ENCODE measurements at regions not wholly inside any gene's neighbourhood (a gene's known extent, or its start where the extent isn't known, plus 50 kb on each side); places are given as distances from the start of the nearest gene placed in this dataset.

DNA sequence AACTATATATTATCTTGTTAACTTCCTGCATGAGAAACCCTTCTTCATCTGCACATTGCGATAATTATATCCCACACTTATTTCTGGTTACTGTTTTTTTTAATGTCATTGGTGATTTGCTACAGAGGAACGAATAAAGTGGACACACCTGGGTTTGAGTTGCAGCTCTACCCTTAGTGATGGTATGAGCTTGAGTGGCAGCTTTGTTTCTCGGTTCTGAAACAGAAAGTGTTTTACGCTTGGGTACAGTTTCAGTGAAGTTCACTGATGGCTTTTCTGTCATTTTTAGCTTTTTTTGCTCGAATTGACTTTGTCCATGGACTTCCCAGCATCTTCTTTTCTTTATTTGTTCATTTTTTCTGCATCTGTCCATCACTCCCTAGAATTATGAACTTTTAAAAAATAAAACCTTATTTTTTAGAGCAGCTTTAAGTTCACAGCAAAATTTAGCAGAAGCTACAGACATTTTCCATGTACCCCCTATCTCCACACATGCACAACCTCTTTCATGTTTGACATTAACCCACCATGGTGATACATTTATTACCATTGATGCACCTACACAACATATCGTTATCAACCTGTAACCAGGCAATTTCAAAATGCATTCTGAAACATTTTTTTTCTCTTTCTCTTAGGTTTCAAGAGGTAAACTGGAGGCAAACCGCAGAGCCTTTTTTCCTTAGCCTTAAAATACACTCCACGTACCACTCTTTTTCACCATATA lies 1041.6 kb upstream of the PRKX start:
- Histone ChIP-seq H3K27ac (ENCODE audit: low read depth in 1 of 2, low read length in 2 of 2) (no peak overlapping the region), H3K9me3 (ENCODE audit: control insufficient read depth, low read length) (no peaks in the 10 kb centered on the region), H3K4me3 (ENCODE audit: low read length in 2 of 2) (no peak overlapping the region), H3K27me3 (ENCODE audit: control insufficient read depth in 1 of 2, insufficient read depth in 2 of 2, low read length in 1 of 2) (no peaks in the 10 kb centered on the region), H3K4me1 (ENCODE audit: control insufficient read depth in 1 of 2, insufficient read depth in 2 of 2, low read length in 2 of 2) (no peaks in the 10 kb centered on the region), H3K36me3 (ENCODE audit: control insufficient read depth in 1 of 2, insufficient read depth in 2 of 2, low read length in 1 of 2) (no peaks in the 10 kb centered on the region)
- ATAC-seq (ENCODE audit: low FRiP score) (no peak), DNase-seq (no peak)
- intact Hi-C loops (cut with DNase I) = no loop called here
- WGBS, 2 donors = 74 to 75% methylated on average over 8 of the region's 8 CpGs

DNA sequence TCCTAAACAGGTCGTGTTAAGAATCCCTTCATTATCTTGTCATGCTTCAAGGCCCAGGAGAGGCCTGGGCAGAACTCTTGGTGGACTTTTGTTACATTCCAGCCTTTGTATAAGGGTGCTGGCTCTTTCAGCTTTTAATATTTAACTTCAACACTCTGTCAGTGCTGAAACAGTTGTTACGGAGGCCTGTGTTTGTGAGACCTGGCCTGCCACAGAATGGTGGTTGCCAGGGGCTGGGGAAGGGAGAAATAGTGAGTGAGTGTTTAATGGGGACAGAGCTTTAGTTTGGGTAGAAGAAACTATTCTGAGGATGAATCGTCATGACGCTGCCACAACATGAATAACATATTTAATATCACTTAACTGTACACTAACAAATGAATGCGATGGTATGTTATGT lies 1027.6 kb upstream of the PRKX start:
- no peaks in the 10 kb centered on the region for H3K9me3 ChIP-seq (ENCODE audit: control insufficient read depth, low read length)
- no peak overlapping the region for H3K27ac ChIP-seq (ENCODE audit: low read depth in 1 of 2, low read length in 2 of 2)
- WGBS, 2 donors = 72 to 73% methylated on average over 5 of the region's 5 CpGs
- no peaks in the 10 kb centered on the region for H3K36me3 ChIP-seq (ENCODE audit: control insufficient read depth in 1 of 2, insufficient read depth in 2 of 2, low read length in 1 of 2)
- H3K4me1 ChIP-seq (ENCODE audit: control insufficient read depth in 1 of 2, insufficient read depth in 2 of 2, low read length in 2 of 2) = no peaks in the 10 kb centered on the region
- no peaks in the 10 kb centered on the region for H3K27me3 ChIP-seq (ENCODE audit: control insufficient read depth in 1 of 2, insufficient read depth in 2 of 2, low read length in 1 of 2)
- ATAC-seq (ENCODE audit: low FRiP score) (no peak), DNase-seq (no peak)
- no peak overlapping the region for H3K4me3 ChIP-seq (ENCODE audit: low read length in 2 of 2)
- intact Hi-C loops (cut with DNase I) = no loop called here

DNA sequence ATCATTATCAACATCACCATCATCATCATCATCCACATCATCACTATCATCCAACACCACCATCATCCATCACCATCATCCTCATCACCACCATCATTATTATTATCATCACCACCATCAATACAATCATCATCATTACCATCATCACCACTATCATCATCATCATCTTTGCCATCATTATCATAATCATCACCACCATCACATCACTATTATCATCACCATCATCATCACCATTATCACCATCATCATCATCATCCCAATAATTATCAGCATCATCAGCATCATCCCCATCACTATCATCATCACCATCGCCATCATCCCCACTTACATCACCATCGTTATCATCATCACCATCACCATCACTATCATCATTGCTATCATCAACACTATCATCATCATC lies 1021.9 kb upstream of the PRKX start:
- no peak overlapping the region for H3K27ac ChIP-seq (ENCODE audit: low read depth in 1 of 2, low read length in 2 of 2)
- ATAC-seq (ENCODE audit: low FRiP score) (no peak), DNase-seq (no peak)
- no peak overlapping the region for H3K4me3 ChIP-seq (ENCODE audit: low read length in 2 of 2)
- H3K4me1 ChIP-seq (ENCODE audit: control insufficient read depth in 1 of 2, insufficient read depth in 2 of 2, low read length in 2 of 2) = no peaks in the 10 kb centered on the region
- no peaks in the 10 kb centered on the region for H3K36me3 ChIP-seq (ENCODE audit: control insufficient read depth in 1 of 2, insufficient read depth in 2 of 2, low read length in 1 of 2)
- no peaks in the 10 kb centered on the region for H3K27me3 ChIP-seq (ENCODE audit: control insufficient read depth in 1 of 2, insufficient read depth in 2 of 2, low read length in 1 of 2)
- whole genome bisulfite sequencing, 2 donors = 93 to 96% methylated on average over 2 of the region's 2 CpGs
- intact Hi-C loops (cut with DNase I) = no loop called here
- H3K9me3 ChIP-seq (ENCODE audit: control insufficient read depth, low read length) = no peaks in the 10 kb centered on the region

DNA sequence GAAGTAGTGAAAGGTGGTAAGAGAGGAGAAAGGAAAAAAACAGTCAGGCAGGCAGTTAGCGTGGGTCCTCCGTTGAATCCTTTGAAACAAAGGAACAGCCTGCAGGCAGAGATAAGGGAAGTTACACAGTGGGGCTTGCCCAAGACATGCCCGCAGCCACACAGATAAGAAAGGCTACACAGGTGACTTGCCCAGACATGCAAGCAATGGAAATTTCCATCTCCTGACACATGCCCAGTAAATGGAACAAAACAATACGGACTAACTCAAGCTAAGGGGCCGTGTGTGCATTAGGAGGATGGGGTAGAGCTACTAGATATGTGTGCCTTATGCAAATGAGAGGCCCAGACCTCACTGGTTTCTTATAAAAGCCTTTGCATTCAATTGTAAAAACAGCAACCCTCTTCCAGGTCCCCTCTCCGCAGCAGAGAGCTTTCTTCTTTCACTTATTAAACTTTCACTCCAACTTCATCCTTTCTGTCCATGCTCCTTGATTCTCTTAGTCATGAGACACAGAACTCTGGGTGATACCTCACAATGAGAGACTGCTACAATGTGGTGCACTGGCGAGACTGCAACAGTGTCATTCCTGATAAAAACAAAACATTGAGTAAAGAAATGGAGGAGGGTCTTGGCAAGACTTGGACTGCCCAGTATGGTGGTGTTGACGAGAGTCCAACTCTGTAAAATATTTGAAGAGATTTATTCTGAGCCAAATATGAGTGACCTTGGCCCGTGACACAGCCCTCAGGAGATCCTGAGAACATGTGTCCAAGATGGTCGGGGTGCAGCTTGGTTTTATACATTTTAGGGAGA lies 997.4 kb upstream of the PRKX start:
- WGBS, 2 donors = 63 to 71% methylated on average over 10 of the region's 10 CpGs
- intact Hi-C loops (cut with DNase I) = no loop called here
- Histone ChIP-seq H3K27me3 (ENCODE audit: control insufficient read depth in 1 of 2, insufficient read depth in 2 of 2, low read length in 1 of 2) (no peaks in the 10 kb centered on the region), H3K4me1 (ENCODE audit: control insufficient read depth in 1 of 2, insufficient read depth in 2 of 2, low read length in 2 of 2) (no peaks in the 10 kb centered on the region), H3K9me3 (ENCODE audit: control insufficient read depth, low read length) (no peaks in the 10 kb centered on the region), H3K27ac (ENCODE audit: low read depth in 1 of 2, low read length in 2 of 2) (no peak overlapping the region), H3K4me3 (ENCODE audit: low read length in 2 of 2) (no peak overlapping the region), H3K36me3 (ENCODE audit: control insufficient read depth in 1 of 2, insufficient read depth in 2 of 2, low read length in 1 of 2) (no peaks in the 10 kb centered on the region)
- no peak for DNase-seq
- ATAC-seq (ENCODE audit: low FRiP score) = no peak

DNA sequence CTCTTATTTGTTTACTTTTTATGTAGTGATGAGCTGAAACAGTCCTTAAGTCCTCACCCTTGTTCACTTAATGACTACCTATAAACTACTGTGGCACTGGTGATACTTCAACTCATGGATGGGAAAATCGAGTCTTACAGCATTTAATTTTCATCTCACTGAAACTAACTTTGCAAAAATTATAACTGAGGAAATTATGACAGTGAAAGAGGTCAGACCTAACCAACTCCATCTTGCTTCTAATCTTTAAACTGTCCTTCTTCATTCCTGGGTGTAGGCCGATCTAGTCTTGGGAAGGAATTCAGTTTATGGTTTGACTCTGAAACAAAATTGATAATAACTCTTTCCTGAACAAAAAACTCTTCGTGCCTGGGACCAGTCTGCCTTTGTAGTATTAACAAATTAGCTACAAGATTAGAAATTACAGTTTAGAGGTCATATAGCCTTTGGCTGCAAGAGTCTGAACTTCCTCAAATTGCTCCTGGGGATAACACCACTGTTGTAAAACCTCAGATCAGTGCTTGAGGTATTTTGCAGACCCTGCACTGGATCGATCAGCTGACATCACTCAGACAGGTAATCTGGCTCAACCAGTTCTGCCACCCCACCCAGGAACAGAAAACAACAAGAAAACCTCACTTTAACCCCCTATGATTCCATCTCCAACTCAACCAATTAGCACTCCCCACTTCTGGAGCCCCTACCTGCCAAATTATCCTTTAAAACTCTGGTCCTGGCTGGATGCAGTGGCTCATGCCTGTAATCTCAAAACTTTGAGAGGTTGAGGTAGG lies 995.7 kb upstream of the PRKX start:
- ATAC-seq (ENCODE audit: low FRiP score) = no peak
- intact Hi-C loops (cut with DNase I) = no loop called here

DNA sequence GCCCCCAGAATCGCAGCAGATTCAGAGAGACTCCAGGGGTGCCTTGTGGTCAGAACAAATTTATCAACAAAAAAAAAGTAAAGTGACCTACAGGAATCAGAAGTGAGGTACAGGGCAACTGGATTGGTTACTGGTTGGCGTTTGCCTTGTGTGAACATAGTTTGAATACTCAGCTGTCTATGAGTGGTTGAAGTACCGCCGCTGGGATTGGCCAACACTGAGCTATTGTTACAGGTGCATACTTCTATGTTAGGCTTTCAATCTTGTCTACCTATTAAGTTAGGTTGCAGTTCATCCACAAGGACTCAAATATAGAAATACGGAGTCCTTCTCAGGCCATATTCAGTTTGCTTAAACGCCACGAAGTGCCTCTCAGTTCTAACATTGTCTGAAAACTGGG lies 993.5 kb upstream of the PRKX start:
- 89 to 90% methylated on average over 7 of the region's 7 CpGs for WGBS, 2 donors
- H3K4me1 ChIP-seq (ENCODE audit: control insufficient read depth in 1 of 2, insufficient read depth in 2 of 2, low read length in 2 of 2) = no peaks in the 10 kb centered on the region
- H3K27ac ChIP-seq (ENCODE audit: low read depth in 1 of 2, low read length in 2 of 2) = no peak overlapping the region
- intact Hi-C loops (cut with DNase I) = no loop called here
- ATAC-seq (ENCODE audit: low FRiP score) (no peak), DNase-seq (no peak)
- H3K36me3 ChIP-seq (ENCODE audit: control insufficient read depth in 1 of 2, insufficient read depth in 2 of 2, low read length in 1 of 2) = no peaks in the 10 kb centered on the region
- H3K4me3 ChIP-seq (ENCODE audit: low read length in 2 of 2) = no peak overlapping the region
- H3K27me3 ChIP-seq (ENCODE audit: control insufficient read depth in 1 of 2, insufficient read depth in 2 of 2, low read length in 1 of 2) = no peaks in the 10 kb centered on the region
- no peaks in the 10 kb centered on the region for H3K9me3 ChIP-seq (ENCODE audit: control insufficient read depth, low read length)

More for the DNA sequence above, 995.7 kb upstream of the PRKX start:
- no peak overlapping the region for H3K27ac ChIP-seq (ENCODE audit: low read depth in 1 of 2, low read length in 2 of 2)
- no peaks in the 10 kb centered on the region for H3K4me1 ChIP-seq (ENCODE audit: control insufficient read depth in 1 of 2, insufficient read depth in 2 of 2, low read length in 2 of 2)
- no peaks in the 10 kb centered on the region for H3K27me3 ChIP-seq (ENCODE audit: control insufficient read depth in 1 of 2, insufficient read depth in 2 of 2, low read length in 1 of 2)
- no peaks in the 10 kb centered on the region for H3K36me3 ChIP-seq (ENCODE audit: control insufficient read depth in 1 of 2, insufficient read depth in 2 of 2, low read length in 1 of 2)
- DNase-seq = no peak
- H3K9me3 ChIP-seq (ENCODE audit: control insufficient read depth, low read length) = no peaks in the 10 kb centered on the region
- H3K4me3 ChIP-seq (ENCODE audit: low read length in 2 of 2) = no peak overlapping the region
- WGBS, 2 donors = 66 to 84% methylated on average over 4 of the region's 4 CpGs

DNA sequence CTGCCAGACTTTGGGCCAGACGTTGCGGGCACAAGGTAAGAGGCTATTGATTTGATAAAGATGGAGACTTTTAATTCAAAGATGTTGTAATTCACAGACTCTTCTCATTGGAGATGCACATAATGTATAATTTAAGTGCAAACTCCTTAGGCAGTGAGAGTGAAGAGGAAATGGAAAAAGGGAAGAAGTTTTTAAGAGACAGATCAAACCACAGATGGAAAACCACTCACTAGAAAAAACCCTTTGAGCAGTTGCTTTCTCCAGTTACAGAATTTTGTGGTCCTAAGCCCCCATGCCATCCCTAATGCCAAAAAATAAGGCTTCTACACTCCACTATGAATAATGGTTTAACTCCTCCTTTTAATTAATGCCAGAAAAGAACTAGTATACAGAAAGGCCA lies 977.1 kb upstream of the PRKX start:
- Histone ChIP-seq H3K27me3 (ENCODE audit: control insufficient read depth in 1 of 2, insufficient read depth in 2 of 2, low read length in 1 of 2) (no peaks in the 10 kb centered on the region), H3K27ac (ENCODE audit: low read depth in 1 of 2, low read length in 2 of 2) (no peak overlapping the region), H3K4me1 (ENCODE audit: control insufficient read depth in 1 of 2, insufficient read depth in 2 of 2, low read length in 2 of 2) (no peaks in the 10 kb centered on the region), H3K4me3 (ENCODE audit: low read length in 2 of 2) (no peak overlapping the region), H3K36me3 (ENCODE audit: control insufficient read depth in 1 of 2, insufficient read depth in 2 of 2, low read length in 1 of 2) (no peaks in the 10 kb centered on the region), H3K9me3 (ENCODE audit: control insufficient read depth, low read length) (no peaks in the 10 kb centered on the region)
- no peak for DNase-seq
- no peak for ATAC-seq (ENCODE audit: low FRiP score)
- intact Hi-C loops (cut with DNase I) = no loop called here
- 95 to 97% methylated on average over 2 of the region's 2 CpGs for WGBS, 2 donors

DNA sequence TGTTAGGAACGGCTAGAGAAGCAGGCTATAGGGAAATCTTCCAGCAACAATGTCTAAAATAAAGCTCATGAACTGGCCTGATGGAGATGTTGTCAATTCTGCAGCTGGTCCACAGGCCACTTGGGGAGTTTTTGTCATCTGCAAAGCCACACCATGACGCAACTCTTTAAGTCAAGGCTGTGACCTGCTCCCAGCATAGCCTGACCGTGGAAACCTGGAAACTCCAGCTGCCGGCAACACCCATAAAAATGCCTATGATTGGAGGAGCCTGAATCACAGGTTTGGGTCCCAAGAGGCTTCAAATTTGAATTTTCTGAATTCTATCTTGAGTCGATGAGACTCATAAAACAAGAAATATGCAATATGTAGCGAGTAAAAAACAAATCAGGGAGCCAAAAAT lies 969.2 kb upstream of the PRKX start:
- Histone ChIP-seq H3K27ac (ENCODE audit: low read depth in 1 of 2, low read length in 2 of 2) (no peak overlapping the region), H3K4me1 (ENCODE audit: control insufficient read depth in 1 of 2, insufficient read depth in 2 of 2, low read length in 2 of 2) (no peaks in the 10 kb centered on the region), H3K36me3 (ENCODE audit: control insufficient read depth in 1 of 2, insufficient read depth in 2 of 2, low read length in 1 of 2) (no peaks in the 10 kb centered on the region), H3K4me3 (ENCODE audit: low read length in 2 of 2) (no peak overlapping the region), H3K9me3 (ENCODE audit: control insufficient read depth, low read length) (no peaks in the 10 kb centered on the region), H3K27me3 (ENCODE audit: control insufficient read depth in 1 of 2, insufficient read depth in 2 of 2, low read length in 1 of 2) (no peaks in the 10 kb centered on the region)
- no peak for DNase-seq
- 51 to 59% methylated on average over 6 of the region's 6 CpGs for WGBS, 2 donors
- intact Hi-C loops (cut with DNase I) = no loop called here
- ATAC-seq (ENCODE audit: low FRiP score) = no peak
